H1 (cell line): ENCODE measurements at regions not wholly inside any gene's neighbourhood (a gene's known extent, or its start where the extent isn't known, plus 50 kb on each side); places are given as distances from the start of the nearest gene placed in this dataset.

Experiments used
- CBX5 ChIP-seq: fragments of 300-800, 300-1000 bp; sonication (generic); IDR thresholded peaks from 2 replicates; pipeline ENCODE4 v1.7.1; 2016; ENCODE audit warnings: antibody characterized with exemption, low read length, low read depth
- EZH2 ChIP-seq: fragments of 200-600 bp; sonication (generic); IDR thresholded peaks from 2 replicates; pipeline ENCODE4 v1.7.1; 2012; ENCODE audit warnings: low read depth, mild to moderate bottlenecking, moderate library complexity, low read length, inconsistent platforms; ENCODE audit not compliant: severe bottlenecking
- KDM5A ChIP-seq: fragments of 200-600 bp; IDR thresholded peaks from 2 replicates; pipeline ENCODE4 v1.7.1; 2012; ENCODE audit warnings: mild to moderate bottlenecking, low read length, inconsistent platforms, mixed read lengths
- MAX ChIP-seq: IDR thresholded peaks from 2 replicates; pipeline ENCODE4 v1.6.1; 2012; ENCODE audit warnings: inconsistent platforms
- RFX5 ChIP-seq: IDR thresholded peaks from 2 replicates; pipeline ENCODE4 v1.6.1; 2011; ENCODE audit warnings: low read depth, low read length, improper control_type of control experiment, borderline replicate concordance
- SP2 ChIP-seq: IDR thresholded peaks from 2 replicates; pipeline ENCODE4 v1.6.1; 2012; ENCODE audit warnings: mild to moderate bottlenecking, low read length, inconsistent platforms
- ZNF274 ChIP-seq: IDR thresholded peaks from 2 replicates; pipeline ENCODE4 v1.7.0; 2012; ENCODE audit warnings: low read length, borderline replicate concordance; ENCODE audit errors: extremely low read depth

GRCh38 chr6:14742171-14742570 is 503.7 kb upstream of the JARID2 start (continued):
- TF ChIP-seq CBX5 = no peak
- no peak for TF ChIP-seq MAX
- TF ChIP-seq EZH2 = no peak
- no peak for TF ChIP-seq ZNF274
- no peak for TF ChIP-seq RFX5
- no peak for TF ChIP-seq KDM5A
- TF ChIP-seq SP2 = no peak
